Prostate gland (tissue), 2 donors: ENCODE measurements at regions not wholly inside any gene's neighbourhood (a gene's known extent, or its start where the extent isn't known, plus 50 kb on each side); places are given as distances from the start of the nearest gene placed in this dataset.

Experiments
- DNase-seq: peaks from one replicate; pipeline ENCODE4 v3.0.0-alpha.2; 2019; ENCODE audit warnings: low spot score
- H3K27ac ChIP-seq, 2 donors: fragments of 200-600 bp; sonication (generic); 2 replicates each; pipeline ENCODE4 v1.5.1; 2017 to 2019
- H3K27me3 ChIP-seq: fragments of 200-600 bp; sonication (generic); replicated peaks from 2 replicates; pipeline ENCODE4 v1.5.1; 2019; ENCODE audit not compliant: insufficient read depth
- H3K36me3 ChIP-seq, 2 donors: fragments of 200-600 bp; sonication (generic); 1 replicate in 1 of 2; 2 replicates in 1 of 2; pipeline versions ENCODE4 v1.5.1 to v1.8.1; 2017 to 2019
- H3K4me1 ChIP-seq: fragments of 200-600 bp; sonication (generic); replicated peaks from 2 replicates; pipeline ENCODE4 v1.5.1; 2019
- H3K4me3 ChIP-seq, 2 donors: fragments of 200-600 bp; sonication (generic); 2 replicates each; pipeline ENCODE4 v1.5.1; 2017 to 2019
- H3K9me3 ChIP-seq: fragments of 200-600 bp; sonication (generic); 2 replicates; pipeline ENCODE4 v1.5.1; 2017
- CTCF ChIP-seq, 4 experiments: fragments of 200-600 bp in 2 of 4; fragments of 450-650 bp in 2 of 4; sonication (generic) in 2 of 4; IDR thresholded peaks; 1 replicate in 3 of 4; 2 replicates in 1 of 4; pipeline ENCODE4 v1.5.1; 2016 to 2019; ENCODE audit warnings: antibody characterized with exemption in 4 of 4, mild to moderate bottlenecking in 2 of 4, moderate library complexity in 2 of 4
- POLR2A ChIP-seq: fragments of 450-650 bp; IDR thresholded peaks from one replicate; pipeline ENCODE4 v1.6.1; 2016; ENCODE audit warnings: antibody characterized with exemption, mild to moderate bottlenecking
- POLR2AphosphoS5 ChIP-seq: sonication (generic); formaldehyde crosslinking; IDR thresholded peaks from one replicate; pipeline ENCODE4 v1.6.1; 2017; ENCODE audit warnings: antibody characterized with exemption
- WGBS: methylation state at CpG from one replicate; pipeline ENCODE4 v1.1.5; 2018; 5-methylcytosine and 5-hydroxymethylcytosine counted together
- intact Hi-C: fragments of 100-400 bp; cut with DNase I; formaldehyde crosslinking; loops from one replicate; pipeline ENCODE4 v1.14.2; 2022

- WGBS, result 80% methylated on average over 1 of the region's 1 CpG
- intact Hi-C loops, result no loop called here
- H3K27ac ChIP-seq, result no peak overlapping the region
- no peaks in the 10 kb centered on the region for H3K36me3 ChIP-seq
- no peaks in the 10 kb centered on the region for H3K27me3 ChIP-seq
- no peaks in the 10 kb centered on the region for H3K4me1 ChIP-seq
- DNase-seq, result no peak
- no peaks in the 10 kb centered on the region for H3K9me3 ChIP-seq
- TF ChIP-seq POLR2A, result no peak
- TF ChIP-seq CTCF (IDR thresholded peaks at IDR 0.05), result no peak
- TF ChIP-seq POLR2AphosphoS5, result no peak
- H3K4me3 ChIP-seq, result no peak overlapping the region
These were observed 116.7 kb upstream of the CXCL13 start for GRCh38 chr4:77488882-77489281.

- WGBS, result 92% methylated on average over 1 of the region's 1 CpG
- no peak overlapping the region for H3K4me3 ChIP-seq
- H3K27me3 ChIP-seq, result no peaks in the 10 kb centered on the region
- H3K36me3 ChIP-seq, result no peaks in the 10 kb centered on the region
- H3K4me1 ChIP-seq, result no peaks in the 10 kb centered on the region
- intact Hi-C loops, result no loop called here
- no peaks in the 10 kb centered on the region for H3K9me3 ChIP-seq
- TF ChIP-seq POLR2A (no peak), POLR2AphosphoS5 (no peak), CTCF (IDR thresholded peaks at IDR 0.05) (no peak)
- no peak for DNase-seq
- H3K27ac ChIP-seq, result no peak overlapping the region
These were observed 112.4 kb upstream of the CXCL13 start for GRCh38 chr4:77493120-77493752.

- WGBS, result 93% methylated on average over 2 of the region's 2 CpGs
- Histone ChIP-seq H3K4me1 (no peaks in the 10 kb centered on the region), H3K36me3 (no peaks in the 10 kb centered on the region), H3K4me3 (no peak overlapping the region), H3K9me3 (no peaks in the 10 kb centered on the region), H3K27me3 (no peaks in the 10 kb centered on the region), H3K27ac (no peak overlapping the region)
- DNase-seq, result no peak
- intact Hi-C loops, result no loop called here
- TF ChIP-seq POLR2A (no peak), POLR2AphosphoS5 (no peak), CTCF (IDR thresholded peaks at IDR 0.05) (no peak)
These were observed 111.6 kb upstream of the CXCL13 start for GRCh38 chr4:77493829-77494551.

GRCh38 chr4:77496457-77496856 lies 109.2 kb upstream of the CXCL13 start:
- Histone ChIP-seq H3K36me3 (no peaks in the 10 kb centered on the region), H3K27ac (no peak overlapping the region), H3K27me3 (no peaks in the 10 kb centered on the region), H3K4me3 (no peak overlapping the region), H3K9me3 (no peaks in the 10 kb centered on the region), H3K4me1 (no peaks in the 10 kb centered on the region)
- intact Hi-C loops, result no loop called here
- no peak for DNase-seq
- TF ChIP-seq POLR2A, result no peak
- no peak for TF ChIP-seq POLR2AphosphoS5
- no peak for TF ChIP-seq CTCF (IDR thresholded peaks at IDR 0.05)

GRCh38 chr4:77500801-77501200 lies 104.8 kb upstream of the CXCL13 start:
- H3K4me3 ChIP-seq, result no peak overlapping the region
- H3K36me3 ChIP-seq, result no peaks in the 10 kb centered on the region
- H3K4me1 ChIP-seq, result no peaks in the 10 kb centered on the region
- H3K9me3 ChIP-seq, result no peaks in the 10 kb centered on the region
- no peak for DNase-seq
- intact Hi-C loops, result no loop called here
- TF ChIP-seq POLR2AphosphoS5 (no peak), POLR2A (no peak), CTCF (IDR thresholded peaks at IDR 0.05) (no peak)
- H3K27ac ChIP-seq, result no peak overlapping the region
- 76% methylated on average over 3 of the region's 3 CpGs for WGBS
- H3K27me3 ChIP-seq, result no peaks in the 10 kb centered on the region
